NT2/D1 (cell line): ENCODE measurements at regions not wholly inside any gene's neighbourhood (a gene's known extent, or its start where the extent isn't known, plus 50 kb on each side); places are given as distances from the start of the nearest gene placed in this dataset.

Experiments used
- DNase-seq: peaks from one replicate; pipeline ENCODE4 v3.0.0-alpha.2; 2011; ENCODE audit warnings: low read depth, low spot score
- H3K27me3 ChIP-seq: 2 replicates; pipeline ENCODE4 v1.6.0; 2011; ENCODE audit warnings: mild to moderate bottlenecking; ENCODE audit not compliant: insufficient read length, insufficient read depth
- H3K36me3 ChIP-seq: 2 replicates; pipeline ENCODE4 v1.6.1; 2011; ENCODE audit warnings: mild to moderate bottlenecking, low read length, mixed read lengths; ENCODE audit not compliant: insufficient read depth, insufficient read length
- H3K4me1 ChIP-seq: 2 replicates; pipeline ENCODE4 v1.5.1; 2011; ENCODE audit not compliant: insufficient read depth, insufficient read length
- H3K4me3 ChIP-seq: 2 replicates; pipeline ENCODE4 v1.5.1; 2011; ENCODE audit warnings: low read depth; ENCODE audit not compliant: insufficient read length
- H3K9ac ChIP-seq: 2 replicates; pipeline ENCODE4 v1.6.0; 2011; ENCODE audit warnings: low read depth; ENCODE audit not compliant: insufficient read length
- H3K9me3 ChIP-seq: 2 replicates; pipeline ENCODE4 v1.5.1; 2011; ENCODE audit warnings: mild to moderate bottlenecking, low read length; ENCODE audit not compliant: insufficient read depth
- SUZ12 ChIP-seq: IDR thresholded peaks from 2 replicates; pipeline ENCODE4 v1.6.1; 2011; ENCODE audit not compliant: insufficient read length, insufficient read depth; ENCODE audit errors: extremely low read depth
- YY1 ChIP-seq: IDR thresholded peaks from 2 replicates; pipeline ENCODE4 v1.6.1; 2011; ENCODE audit not compliant: insufficient read length, insufficient read depth
- ZNF274 ChIP-seq: IDR thresholded peaks from 2 replicates; pipeline ENCODE4 v1.6.1; 2011; ENCODE audit warnings: mild to moderate bottlenecking, low read depth, low read length

DNA sequence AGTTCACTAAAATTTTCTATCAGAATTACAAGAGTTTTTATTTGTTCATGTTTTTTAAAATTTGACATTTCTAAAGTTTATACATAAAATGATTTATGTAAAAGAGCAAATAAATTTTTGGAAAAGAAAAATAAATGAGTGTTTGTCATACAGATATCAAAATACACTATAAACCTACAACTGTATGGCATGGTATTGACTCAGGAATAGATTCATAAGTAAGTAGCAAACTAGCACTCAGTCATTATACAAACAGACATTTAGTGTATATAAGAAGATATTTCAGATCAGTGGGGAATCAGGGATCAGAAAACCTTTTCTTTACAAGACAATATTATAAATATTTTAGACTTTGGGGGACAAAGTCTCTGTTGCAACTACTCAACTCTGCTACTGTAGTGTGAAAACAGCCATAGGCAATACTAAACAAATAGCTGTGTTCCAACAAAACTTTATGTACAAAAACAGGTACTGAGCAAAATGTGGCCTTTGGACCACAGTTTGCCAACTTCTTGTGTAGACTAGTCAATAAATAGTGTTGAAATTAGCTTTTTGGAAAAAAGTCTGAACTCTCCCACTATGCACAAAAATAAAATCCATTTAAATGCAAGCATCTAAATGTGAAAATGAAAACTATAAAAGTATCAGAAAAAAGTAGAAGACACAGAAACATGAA lies 508.8 kb upstream of the CAMK1G start:
- no peak overlapping the region for H3K4me3 ChIP-seq
- peaks cover 16% of the 10 kb centered on the region for H3K9me3 ChIP-seq
- no peak for DNase-seq
- TF ChIP-seq SUZ12 (no peak), YY1 (no peak), ZNF274 (no peak)
- no peak overlapping the region for H3K9ac ChIP-seq
- no peaks in the 10 kb centered on the region for H3K4me1 ChIP-seq
- no peaks in the 10 kb centered on the region for H3K36me3 ChIP-seq
- no peaks in the 10 kb centered on the region for H3K27me3 ChIP-seq

- H3K36me3 ChIP-seq, result no peaks in the 10 kb centered on the region
- H3K4me3 ChIP-seq, result no peak overlapping the region
- no peak for DNase-seq
- no peak overlapping the region for H3K9ac ChIP-seq
- TF ChIP-seq ZNF274 (no peak), YY1 (no peak), SUZ12 (no peak)
- peaks cover 2% of the 10 kb centered on the region for H3K4me1 ChIP-seq
- peaks cover 21% of the 10 kb centered on the region for H3K9me3 ChIP-seq
- no peaks in the 10 kb centered on the region for H3K27me3 ChIP-seq
These were observed 506.8 kb upstream of the CAMK1G start for GRCh38 chr1:209076688-209077087.

- no peak overlapping the region for H3K9ac ChIP-seq
- H3K9me3 ChIP-seq, result peaks cover 21% of the 10 kb centered on the region
- H3K27me3 ChIP-seq, result no peaks in the 10 kb centered on the region
- no peak overlapping the region for H3K4me3 ChIP-seq
- peaks cover 2% of the 10 kb centered on the region for H3K4me1 ChIP-seq
- TF ChIP-seq SUZ12, result no peak
- TF ChIP-seq ZNF274, result no peak
- TF ChIP-seq YY1, result no peak
- no peaks in the 10 kb centered on the region for H3K36me3 ChIP-seq
- no peak for DNase-seq
These were observed 503.2 kb upstream of the CAMK1G start for GRCh38 chr1:209080170-209080781.

GRCh38 chr1:209086486-209087192 lies 496.9 kb upstream of the CAMK1G start:
- no peaks in the 10 kb centered on the region for H3K4me1 ChIP-seq
- TF ChIP-seq YY1 (no peak), ZNF274 (no peak), SUZ12 (no peak)
- no peaks in the 10 kb centered on the region for H3K9me3 ChIP-seq
- no peak overlapping the region for H3K4me3 ChIP-seq
- H3K36me3 ChIP-seq, result no peaks in the 10 kb centered on the region
- DNase-seq, result no peak
- H3K9ac ChIP-seq, result no peak overlapping the region
- no peaks in the 10 kb centered on the region for H3K27me3 ChIP-seq

- DNase-seq, result no peak
- no peaks in the 10 kb centered on the region for H3K9me3 ChIP-seq
- no peak overlapping the region for H3K4me3 ChIP-seq
- TF ChIP-seq ZNF274 (no peak), YY1 (no peak), SUZ12 (no peak)
- no peaks in the 10 kb centered on the region for H3K27me3 ChIP-seq
- H3K36me3 ChIP-seq, result no peaks in the 10 kb centered on the region
- H3K9ac ChIP-seq, result no peak overlapping the region
- no peaks in the 10 kb centered on the region for H3K4me1 ChIP-seq
These were observed 489.1 kb upstream of the CAMK1G start for GRCh38 chr1:209094384-209094783.

DNA sequence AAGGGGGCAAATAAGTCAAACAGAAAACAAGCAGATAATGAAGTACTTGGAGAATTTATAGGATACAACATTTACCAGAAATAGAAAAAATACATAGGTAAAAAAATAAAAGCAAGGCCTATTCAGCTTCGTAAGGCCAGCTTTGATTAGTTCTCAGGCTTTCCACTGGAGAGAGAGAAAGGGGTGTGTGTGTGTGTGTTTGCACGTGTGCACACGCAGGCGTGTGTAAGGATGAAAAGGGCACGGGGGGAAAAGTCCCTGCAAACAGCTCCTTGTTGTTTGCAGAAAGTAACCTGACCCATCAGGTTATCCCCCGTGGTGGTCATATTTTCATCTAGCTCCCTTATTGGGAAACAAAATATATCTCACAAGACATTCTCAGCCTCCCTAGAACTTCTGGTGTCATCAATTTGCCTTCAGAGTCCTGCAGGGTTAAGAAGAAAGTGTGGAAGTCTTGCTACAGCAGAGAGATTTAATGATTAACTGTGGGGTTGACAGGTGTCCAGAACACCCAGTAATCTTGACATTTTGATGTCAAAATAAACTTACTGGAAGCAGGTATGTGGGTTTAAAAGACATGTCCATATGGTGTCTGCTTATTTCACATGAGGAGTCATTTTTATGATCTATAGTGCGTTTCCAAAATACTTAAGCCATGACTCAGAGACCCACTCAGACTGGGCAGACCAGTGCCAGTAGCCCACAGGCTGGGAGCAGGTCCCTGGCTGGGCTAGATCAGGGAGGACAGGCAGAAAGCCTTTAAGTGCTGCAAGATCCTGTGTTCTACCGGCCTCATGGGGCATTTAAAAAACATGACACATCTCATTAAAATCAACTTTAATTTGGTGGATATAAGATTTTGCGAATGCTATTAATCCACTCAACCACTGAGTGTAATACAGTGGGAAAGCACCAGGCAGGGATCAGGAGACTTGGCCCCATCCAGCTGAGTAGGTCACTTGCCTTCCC lies 487.6 kb upstream of the CAMK1G start:
- no peaks in the 10 kb centered on the region for H3K36me3 ChIP-seq
- H3K9me3 ChIP-seq, result no peaks in the 10 kb centered on the region
- TF ChIP-seq YY1 (no peak), ZNF274 (no peak), SUZ12 (no peak)
- H3K4me1 ChIP-seq, result no peaks in the 10 kb centered on the region
- no peak overlapping the region for H3K9ac ChIP-seq
- H3K4me3 ChIP-seq, result no peak overlapping the region
- no peaks in the 10 kb centered on the region for H3K27me3 ChIP-seq
- DNase-seq, result no peak
